Liver (tissue), 7 donors: ENCODE measurements at regions not wholly inside any gene's neighbourhood (a gene's known extent, or its start where the extent isn't known, plus 50 kb on each side); places are given as distances from the start of the nearest gene placed in this dataset.

ENCODE experiments used
- DNase-seq: peaks from one replicate; pipeline ENCODE4 v3.0.0-alpha.2; 2017; ENCODE audit warnings: low spot score
- H3K27ac ChIP-seq, 2 donors: one replicate each; pipeline ENCODE4 v1.7.0; 2013; ENCODE audit warnings: inconsistent platforms in 2 of 2, low read length in 2 of 2, control low read depth in 1 of 2, low read depth in 1 of 2, mild to moderate bottlenecking in 1 of 2
- H3K27me3 ChIP-seq, 4 donors: one replicate each; pipeline versions ENCODE4 v1.6.1 to v1.7.0; 2013; ENCODE audit warnings: low read length in 3 of 4, inconsistent platforms in 1 of 4, mild to moderate bottlenecking in 1 of 4, moderate library complexity in 1 of 4; ENCODE audit not compliant: control insufficient read depth in 4 of 4, insufficient read depth in 4 of 4
- H3K36me3 ChIP-seq, 4 donors: one replicate each; pipeline versions ENCODE4 v1.6.1 to v1.7.0; 2013; ENCODE audit warnings: low read length in 3 of 4, mild to moderate bottlenecking in 3 of 4, low read depth in 1 of 4, moderate library complexity in 1 of 4; ENCODE audit not compliant: control insufficient read depth in 4 of 4, insufficient read depth in 3 of 4
- H3K4me1 ChIP-seq, 4 donors: one replicate each; pipeline versions ENCODE4 v1.6.1 to v1.7.0; 2013; ENCODE audit warnings: low read length in 3 of 4, mild to moderate bottlenecking in 3 of 4, moderate library complexity in 1 of 4; ENCODE audit not compliant: control insufficient read depth in 4 of 4, insufficient read depth in 4 of 4
- H3K4me3 ChIP-seq, 3 donors: one replicate each; pipeline versions ENCODE4 v1.6.1 to v1.7.0; 2013; ENCODE audit warnings: low read length in 3 of 3, control low read depth in 1 of 3, low read depth in 1 of 3, mild to moderate bottlenecking in 1 of 3
- H3K9ac ChIP-seq, 2 donors: one replicate each; pipeline ENCODE4 v1.7.0; 2013; ENCODE audit warnings: low read length in 2 of 2, mild to moderate bottlenecking in 2 of 2, moderate library complexity in 2 of 2, control low read depth in 1 of 2, low read depth in 1 of 2
- H3K9me3 ChIP-seq, 4 donors: one replicate each; pipeline versions ENCODE4 v1.6.1 to v1.7.0; 2013; ENCODE audit warnings: low read length in 3 of 4; ENCODE audit not compliant: control insufficient read depth in 4 of 4
- ATF3 ChIP-seq: IDR thresholded peaks from 2 replicates; pipeline ENCODE4 v1.6.1; 2016; ENCODE audit warnings: antibody characterized with exemption
- EGR1 ChIP-seq, 2 donors: IDR thresholded peaks; 2 replicates each; pipeline ENCODE4 v1.6.1; 2016 to 2018; ENCODE audit warnings: antibody characterized with exemption in 2 of 2, low read depth in 2 of 2
- FOXA1 ChIP-seq: IDR thresholded peaks from 2 replicates; pipeline ENCODE4 v1.6.1; 2016; ENCODE audit warnings: antibody characterized with exemption
- FOXA2 ChIP-seq: IDR thresholded peaks from 2 replicates; pipeline ENCODE4 v1.6.1; 2016; ENCODE audit warnings: antibody characterized with exemption
- GABPA ChIP-seq, 2 donors: IDR thresholded peaks in 1 of 2; conservative IDR thresholded peaks in 1 of 2; 2 replicates each; pipeline ENCODE4 v1.6.1; 2016; ENCODE audit warnings: antibody characterized with exemption in 2 of 2, mild to moderate bottlenecking in 1 of 2, moderate library complexity in 1 of 2
- HNF4A ChIP-seq, 2 donors: conservative IDR thresholded peaks; 2 replicates each; pipeline ENCODE4 v1.6.1; 2016; ENCODE audit warnings: antibody characterized with exemption in 2 of 2, mild to moderate bottlenecking in 2 of 2
- HNF4G ChIP-seq: IDR thresholded peaks from 2 replicates; pipeline ENCODE4 v1.6.1; 2016; ENCODE audit warnings: antibody characterized with exemption
- MAX ChIP-seq: IDR thresholded peaks from 2 replicates; pipeline ENCODE4 v1.6.1; 2016; ENCODE audit warnings: antibody characterized with exemption
- NR2F2 ChIP-seq: IDR thresholded peaks from 2 replicates; pipeline ENCODE4 v1.6.1; 2016; ENCODE audit warnings: antibody characterized with exemption
- RAD21 ChIP-seq, 2 donors: IDR thresholded peaks; 2 replicates each; pipeline ENCODE4 v1.6.1; 2016; ENCODE audit warnings: antibody characterized with exemption in 2 of 2, mild to moderate bottlenecking in 2 of 2
- SP1 ChIP-seq: IDR thresholded peaks from 2 replicates; pipeline ENCODE4 v1.6.1; 2018; ENCODE audit warnings: antibody characterized with exemption, mild to moderate bottlenecking
- YY1 ChIP-seq: IDR thresholded peaks from 2 replicates; pipeline ENCODE4 v1.6.1; 2016; ENCODE audit warnings: antibody characterized with exemption, mild to moderate bottlenecking
- ZBTB33 ChIP-seq: IDR thresholded peaks from 2 replicates; pipeline ENCODE4 v1.6.1; 2016; ENCODE audit warnings: antibody characterized with exemption
- WGBS: extraction: QIAGEN DNeasy Blood & Tissue Kit; methylation state at CpG from one replicate; pipeline ENCODE4 v1.1.7; 2013; 5-methylcytosine and 5-hydroxymethylcytosine counted together
- donor health status: healthy.
- donor health status: healthy.
- donor health status: healthy.
- donor health status: healthy.

- TF ChIP-seq SP1 (no peak), HNF4G (no peak), YY1 (no peak)
Observed at GRCh38 chr4:3679071-3679825, 86.9 kb upstream of the ADRA2C start (continued).

- Histone ChIP-seq H3K4me3 (no peak overlapping the region), H3K36me3 (no peaks in the 10 kb centered on the region), H3K27me3 (peaks cover 0 to 3% (median 0%) of the 10 kb centered on the region in 4 donors), H3K27ac (no peak overlapping the region), H3K9me3 (no peaks in the 10 kb centered on the region), H3K4me1 (no peaks in the 10 kb centered on the region), H3K9ac (no peak overlapping the region)
- 66% methylated on average over 7 of the region's 7 CpGs for WGBS
- no peak for DNase-seq
- TF ChIP-seq HNF4G (no peak), EGR1 (IDR thresholded peaks at IDR 0.05; ENCODE audit: low read depth in 2 of 2) (no peak), HNF4A (conservative IDR thresholded peaks at IDR 0.05) (no peak), FOXA1 (no peak), ATF3 (no peak), ZBTB33 (no peak)
Observed at GRCh38 chr4:3677748-3678070, 88.5 kb upstream of the ADRA2C start.

GRCh38 chr4:3676907-3677747, 89.1 kb upstream of the ADRA2C start:
- Histone ChIP-seq H3K9ac (no peak overlapping the region), H3K27me3 (peaks cover 0 to 3% (median 0%) of the 10 kb centered on the region in 4 donors), H3K4me3 (no peak overlapping the region), H3K36me3 (no peaks in the 10 kb centered on the region), H3K27ac (no peak overlapping the region), H3K4me1 (no peaks in the 10 kb centered on the region), H3K9me3 (no peaks in the 10 kb centered on the region)
- TF ChIP-seq HNF4G (no peak), NR2F2 (no peak), ATF3 (no peak), EGR1 (IDR thresholded peaks at IDR 0.05; ENCODE audit: low read depth in 2 of 2) (no peak), YY1 (no peak)
- 71% methylated on average over 24 of the region's 24 CpGs for WGBS
- no peak for DNase-seq

- TF ChIP-seq SP1 (no peak), FOXA1 (no peak), RAD21 (IDR thresholded peaks at IDR 0.05) (no peak), NR2F2 (no peak), FOXA2 (no peak), HNF4G (no peak), GABPA (IDR thresholded peaks at IDR 0.05 in 1 of 2, conservative IDR thresholded peaks at IDR 0.05 in 1 of 2) (no peak), MAX (no peak), ZBTB33 (no peak), HNF4A (conservative IDR thresholded peaks at IDR 0.05) (no peak)
- Histone ChIP-seq H3K27ac (no peak overlapping the region), H3K4me3 (no peak overlapping the region), H3K36me3 (no peaks in the 10 kb centered on the region), H3K9me3 (no peaks in the 10 kb centered on the region), H3K27me3 (peaks cover 0 to 3% (median 0%) of the 10 kb centered on the region in 4 donors), H3K4me1 (no peaks in the 10 kb centered on the region), H3K9ac (no peak overlapping the region)
- WGBS: 86% methylated on average over 7 of the region's 7 CpGs
- no peak for DNase-seq
Observed at GRCh38 chr4:3676196-3676595, 90.0 kb upstream of the ADRA2C start.
